COLO668 (cell line): ENCODE measurements at regions not wholly inside any gene's neighbourhood (a gene's known extent, or its start where the extent isn't known, plus 50 kb on each side); places are given as distances from the start of the nearest gene placed in this dataset.

Source experiments
- DNase-seq: peaks from one replicate; lab custom pipeline; 2025; ENCODE audit not compliant: unreplicated experiment; lab: John Stamatoyannopoulos, UW

DNA sequence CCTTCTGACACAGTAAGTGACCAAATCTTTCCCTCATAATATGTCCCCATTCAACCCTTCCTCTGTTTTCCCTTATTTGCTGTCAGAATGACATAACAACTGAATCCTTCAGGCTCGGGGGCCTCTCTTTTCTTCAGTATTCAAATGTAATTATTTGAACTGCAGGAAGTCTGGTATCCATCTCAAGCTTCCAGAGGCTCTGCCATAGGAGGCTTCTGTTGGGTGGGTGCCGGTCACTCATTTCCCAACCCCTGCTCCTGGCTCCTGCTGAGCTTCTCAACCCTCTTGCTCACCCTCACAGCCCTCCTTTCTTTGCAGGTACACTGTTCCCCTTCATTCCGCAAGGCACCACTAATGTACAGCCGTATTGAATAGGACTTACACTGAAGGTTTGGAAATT, 151.8 kb upstream of the MAP3K1 start:
- no peak for DNase-seq

DNA sequence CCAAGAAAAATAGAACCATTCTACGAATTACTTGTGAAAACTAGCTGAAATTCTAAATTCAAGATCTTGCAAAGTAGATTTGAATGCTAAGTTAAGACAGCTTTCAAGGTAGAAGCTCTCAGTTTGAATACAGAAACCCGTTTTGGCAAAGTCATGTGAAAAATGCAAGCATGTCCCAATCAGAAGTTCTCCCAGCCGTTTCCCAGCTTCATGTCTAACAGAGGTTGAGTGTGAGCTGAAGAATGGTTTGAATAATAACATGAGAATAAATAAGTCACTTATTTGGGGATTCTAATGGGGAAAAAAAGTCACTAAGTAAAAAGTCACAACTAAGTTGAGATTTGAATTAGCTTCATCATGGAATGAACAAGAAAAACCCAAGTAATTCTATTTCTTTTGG, 152.5 kb upstream of the MAP3K1 start:
- no peak for DNase-seq

GRCh38 chr5:56659971-56660370, 155.4 kb upstream of the MAP3K1 start:
- DNase-seq: no peak

DNA sequence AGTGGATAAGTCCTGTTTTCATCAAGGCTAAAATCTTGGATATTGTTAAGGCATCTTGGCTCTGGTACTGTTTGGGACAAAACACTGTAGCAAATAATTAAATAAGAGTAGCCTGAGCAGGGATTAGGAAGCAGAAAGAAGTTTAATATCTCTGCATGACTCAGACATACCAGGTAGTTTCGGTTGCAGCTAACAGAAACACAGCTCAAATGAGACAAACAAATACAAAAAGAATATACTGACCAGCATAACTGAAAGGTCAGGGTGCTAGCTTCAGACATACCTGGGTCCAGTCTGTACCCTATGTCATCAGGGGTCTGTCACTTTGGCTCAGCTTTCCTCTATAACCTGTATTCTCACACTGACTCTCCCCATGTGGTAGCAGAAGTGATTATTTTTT, 156.4 kb upstream of the MAP3K1 start:
- no peak for DNase-seq

DNA sequence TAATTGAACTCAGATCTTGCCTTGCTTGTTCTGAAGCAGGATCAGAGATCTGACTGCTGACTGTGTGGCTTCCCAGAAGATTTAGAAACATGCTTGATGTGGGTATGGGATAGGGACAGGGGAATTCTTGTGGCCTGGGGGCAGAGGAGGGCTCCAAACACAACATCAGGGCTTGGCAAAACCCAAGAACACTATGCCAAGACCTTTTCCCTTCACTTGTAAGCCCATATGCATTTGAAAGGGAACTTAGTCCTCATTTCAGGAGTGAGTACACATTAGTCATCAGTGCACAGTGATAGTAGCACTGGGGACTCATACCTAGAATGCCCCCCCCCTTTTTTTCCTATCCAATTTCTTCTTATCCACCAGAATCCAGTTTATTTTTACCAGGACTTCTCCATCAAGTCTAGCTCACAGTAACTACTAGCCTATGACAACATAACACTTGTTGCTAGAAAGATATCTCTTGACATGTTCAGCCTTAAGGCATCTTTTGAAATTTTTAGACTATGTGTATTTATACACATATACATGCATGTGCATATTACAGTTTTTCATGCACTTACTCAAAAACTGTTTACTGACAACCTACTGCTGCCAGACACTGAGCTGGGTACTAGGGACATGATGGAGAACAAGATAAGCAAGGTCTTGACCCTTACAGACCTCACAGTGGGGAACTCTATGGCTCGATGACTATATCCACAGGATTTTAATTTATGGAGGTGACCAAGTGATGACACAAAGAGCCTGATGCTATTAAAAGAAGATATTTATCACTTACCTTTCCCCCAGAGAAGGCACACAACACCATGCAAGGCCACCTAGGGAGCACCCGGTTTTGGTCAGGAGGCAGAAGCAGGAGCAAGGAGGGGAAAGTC, 158.3 kb upstream of the MAP3K1 start:
- DNase-seq: no peak

- no peak for DNase-seq
These were observed 163.5 kb upstream of the MAP3K1 start for GRCh38 chr5:56651893-56652292.

DNA sequence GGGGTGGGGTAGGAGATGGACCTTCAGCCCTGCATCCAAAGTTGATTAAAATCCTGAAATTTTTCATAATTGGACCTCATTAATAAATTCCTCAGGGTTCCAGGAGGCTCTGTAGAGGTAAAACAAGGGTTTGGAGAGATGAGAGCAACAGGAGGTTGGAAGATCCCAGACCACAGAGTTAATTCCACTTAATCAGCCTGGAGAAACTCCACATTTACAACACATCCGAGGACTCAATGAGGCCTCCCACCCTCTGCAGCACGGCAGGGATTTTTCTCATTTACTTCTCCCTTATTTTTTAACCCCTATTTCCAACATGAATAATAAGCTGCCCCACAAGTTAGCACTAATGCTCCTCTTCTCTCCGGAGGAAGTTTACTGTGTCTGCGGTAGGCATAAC, 165.0 kb upstream of the MAP3K1 start:
- no peak for DNase-seq

DNA sequence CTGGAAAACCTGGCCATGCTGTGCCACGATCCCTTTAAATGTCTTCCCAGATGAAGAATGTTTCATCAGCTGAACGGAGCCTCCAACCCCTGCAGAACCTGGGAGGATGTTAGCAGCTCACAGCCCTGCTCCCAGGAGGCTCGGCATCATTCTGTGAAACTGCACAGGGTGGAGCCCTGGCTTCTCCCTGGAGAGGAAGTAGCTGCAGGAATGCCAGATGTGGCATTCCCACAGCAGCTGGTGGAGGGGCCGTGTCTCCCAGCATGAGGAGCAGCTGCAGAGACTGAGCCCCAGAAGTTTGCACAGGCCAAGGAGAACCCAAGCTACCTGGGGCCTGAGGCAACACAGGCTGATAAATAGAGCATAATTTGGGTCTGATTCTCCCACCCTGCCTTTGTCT, 165.8 kb upstream of the MAP3K1 start:
- peak; percentile 1 for DNase-seq

- no peak for DNase-seq
These were observed 166.8 kb upstream of the MAP3K1 start for GRCh38 chr5:56648460-56649034.

- no peak for DNase-seq
These were observed 168.1 kb upstream of the MAP3K1 start for GRCh38 chr5:56647099-56647850.

DNA sequence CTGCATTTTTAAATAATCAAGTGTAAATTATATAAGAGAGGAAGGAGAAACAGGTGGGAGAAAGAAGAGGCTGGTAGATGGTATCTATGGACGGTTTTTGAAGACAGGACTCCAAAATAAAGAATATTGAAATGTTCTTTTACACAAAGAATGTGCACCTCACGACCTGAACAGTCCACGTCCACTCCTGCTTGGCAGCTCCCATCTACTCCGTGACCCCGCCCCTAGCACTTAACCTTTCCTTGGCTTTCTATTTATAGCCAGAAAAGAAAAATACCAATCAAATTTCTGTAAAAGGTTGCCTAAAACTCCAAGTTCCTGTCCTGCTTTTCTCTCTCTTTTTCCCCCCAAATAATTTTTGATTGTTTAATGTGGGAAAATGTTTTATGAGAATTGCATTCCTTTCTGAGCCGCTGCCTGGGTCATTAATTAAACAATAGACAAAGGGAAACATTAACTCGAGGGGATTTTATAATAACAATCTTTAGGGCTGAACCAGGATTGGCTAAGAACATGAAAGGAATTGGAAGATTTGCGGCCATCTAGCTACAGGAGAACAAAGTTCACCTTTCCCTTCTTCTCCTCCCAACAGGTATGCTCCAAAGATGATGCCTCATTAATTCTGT, 173.6 kb upstream of the MAP3K1 start:
- DNase-seq: no peak

DNA sequence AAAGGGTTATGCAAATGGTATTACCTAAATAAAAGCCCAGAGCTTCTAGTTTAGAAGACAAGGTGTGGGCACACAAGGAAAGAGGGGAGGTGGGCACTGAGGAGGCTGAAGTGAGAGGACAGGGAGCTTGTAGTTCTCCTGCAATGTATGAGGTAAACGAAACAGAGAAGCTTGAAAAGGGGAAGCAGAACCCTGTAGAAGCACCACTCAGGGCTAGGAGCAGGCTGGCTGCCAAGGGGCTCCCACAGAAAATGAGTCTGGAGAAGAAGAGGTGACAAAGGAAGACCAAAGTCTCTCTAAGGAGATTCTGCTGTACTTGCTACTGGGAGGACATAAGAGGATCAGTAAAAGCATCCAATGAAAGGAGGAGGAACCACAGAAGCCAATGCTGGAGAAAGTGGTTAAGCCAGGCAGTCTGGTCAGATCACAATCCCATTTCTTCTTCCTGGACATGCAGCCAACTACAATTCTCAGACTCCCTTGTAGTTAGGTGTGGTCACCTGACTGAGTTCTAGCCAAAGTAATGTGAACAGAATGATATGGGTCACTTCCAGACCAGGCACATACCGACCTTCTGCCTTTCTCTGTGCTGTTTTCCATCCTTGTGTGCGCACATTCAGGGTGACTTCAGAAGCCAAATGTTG, 174.5 kb upstream of the MAP3K1 start:
- DNase-seq: no peak

DNA sequence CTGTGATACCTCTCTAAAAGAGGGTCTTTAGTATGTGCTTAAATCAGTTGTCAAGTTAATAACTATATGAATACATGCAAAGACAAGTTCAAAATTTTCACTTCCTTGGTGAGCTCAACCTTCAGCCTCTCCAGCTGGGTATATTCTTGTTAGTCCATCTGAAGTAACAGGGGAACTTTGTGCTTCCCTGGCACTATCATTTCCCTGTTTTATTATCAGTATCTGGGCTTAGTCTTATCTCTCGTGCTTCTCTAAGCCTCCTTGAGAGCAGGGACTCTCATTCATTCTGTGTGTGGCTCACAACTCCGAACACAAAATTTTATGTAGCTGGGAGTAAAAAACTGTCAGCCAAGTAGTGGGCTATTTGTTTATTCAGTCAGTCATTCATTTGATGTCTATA, 175.9 kb upstream of the MAP3K1 start:
- DNase-seq: no peak

DNA sequence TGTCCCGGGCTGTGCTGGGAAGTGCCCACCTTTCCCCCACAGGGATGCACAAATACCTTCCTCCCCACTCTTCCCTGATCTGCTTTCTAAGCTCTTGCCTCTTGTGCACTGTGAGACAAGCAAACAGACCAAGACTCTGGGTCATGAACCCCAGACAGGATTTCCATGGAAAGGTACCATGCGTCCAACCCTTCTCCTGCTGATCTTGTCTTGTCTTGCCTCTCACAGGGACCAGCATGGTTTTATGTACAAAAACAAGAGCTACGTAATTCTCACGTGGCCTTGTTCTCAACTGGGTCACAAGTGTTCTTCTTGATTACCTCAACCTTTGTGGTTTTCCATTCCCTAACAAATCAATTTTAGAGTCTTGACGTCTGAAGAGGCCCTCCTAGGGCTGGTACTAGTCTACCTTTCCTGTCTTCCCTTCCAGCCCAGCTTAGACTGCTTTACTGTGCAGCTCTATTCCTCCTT, 176.5 kb upstream of the MAP3K1 start:
- no peak for DNase-seq

- peak; percentile 69 for DNase-seq
These were observed 177.2 kb upstream of the MAP3K1 start for GRCh38 chr5:56638061-56638621.

- no peak for DNase-seq
These were observed 177.9 kb upstream of the MAP3K1 start for GRCh38 chr5:56637321-56637920.

GRCh38 chr5:56633950-56634349, 181.4 kb upstream of the MAP3K1 start:
- no peak for DNase-seq

DNA sequence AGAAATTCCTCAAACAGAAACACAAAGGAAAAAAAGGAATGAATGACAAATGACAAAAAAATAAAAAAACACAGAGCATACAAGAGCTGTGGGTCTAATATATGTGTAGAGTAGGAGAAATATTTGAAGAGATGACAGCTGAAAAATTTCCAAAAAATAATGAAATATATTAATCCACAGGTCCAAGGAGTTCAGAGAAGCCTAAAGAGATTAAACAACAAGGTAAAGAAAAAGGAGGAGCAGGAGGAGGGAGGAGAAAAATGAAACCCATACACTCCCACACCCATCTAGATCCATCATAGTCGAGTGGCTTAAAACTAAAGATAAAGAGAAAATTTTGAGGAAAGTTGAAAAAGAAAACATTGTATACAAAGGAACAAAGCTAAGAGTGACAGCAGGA, 182.4 kb upstream of the MAP3K1 start:
- DNase-seq: no peak

GRCh38 chr5:56632199-56632598, 183.2 kb upstream of the MAP3K1 start:
- DNase-seq: no peak

GRCh38 chr5:56631719-56632118, 183.6 kb upstream of the MAP3K1 start:
- no peak for DNase-seq
